ENCODE measurements at regions not wholly inside any gene's neighbourhood (a gene's known extent, or its start where the extent isn't known, plus 50 kb on each side); places are given as distances from the start of the nearest gene placed in this dataset.

DNA sequence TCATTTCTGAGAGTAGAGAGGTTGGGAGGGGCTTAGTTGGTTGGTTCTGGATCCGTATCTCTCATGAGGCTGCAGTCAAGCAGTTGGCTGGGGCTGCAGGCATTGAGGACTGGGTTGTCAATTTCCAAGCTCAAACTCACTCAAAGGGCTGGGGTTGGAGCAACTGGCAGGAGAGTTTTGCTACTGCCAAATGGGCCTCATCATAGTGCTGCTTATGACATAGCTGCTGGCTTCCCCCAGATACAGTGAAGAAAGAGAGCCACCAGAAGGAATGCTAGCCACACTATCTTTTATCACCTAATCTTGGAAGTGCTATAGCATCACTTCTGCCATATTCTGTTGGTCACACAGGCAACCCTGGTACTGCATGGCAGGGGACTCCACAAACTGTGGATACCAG, 363.5 kb upstream of the USP24 start:
- Histone ChIP-seq H3K27ac (ENCODE audit: insufficient read length, low read depth, low read length) (no peak overlapping the region), H3K4me2 (ENCODE audit: insufficient read depth, insufficient read length, low read length) (no peak overlapping the region), H3K27me3 (ENCODE audit: insufficient read depth, low read length) (no peaks in the 10 kb centered on the region), H3K18ac (ENCODE audit: insufficient read length, low read depth, low read length) (no peak overlapping the region), H2BK120ac (ENCODE audit: low read depth, low read length, poor library complexity, severe bottlenecking) (no peak overlapping the region), H3K9ac (ENCODE audit: extremely low read depth, insufficient read length, low read length) (no peak overlapping the region), H2BK20ac (ENCODE audit: low read depth, low read length, poor library complexity, severe bottlenecking) (no peak overlapping the region), H4K20me1 (ENCODE audit: control insufficient read depth, insufficient read depth, insufficient read length) (no peaks in the 10 kb centered on the region), H2BK12ac (ENCODE audit: insufficient read length, low read depth, low read length) (no peak overlapping the region), H3K79me2 (ENCODE audit: insufficient read depth, low read length) (no peaks in the 10 kb centered on the region), H3K14ac (ENCODE audit: insufficient read depth, low read length) (no peak overlapping the region), H3K56ac (ENCODE audit: insufficient read length, low read depth, low read length) (no peak overlapping the region), H3K4me1 (ENCODE audit: insufficient read depth, low read length) (no peaks in the 10 kb centered on the region), H4K5ac (ENCODE audit: insufficient read length, low read depth, low read length) (no peak overlapping the region), H4K8ac (replicated peaks; ENCODE audit: insufficient read length, low read depth, low read length) (no peak overlapping the region), H3K23me2 (ENCODE audit: insufficient read length, low read depth, low read length, poor library complexity, severe bottlenecking) (no peaks in the 10 kb centered on the region), H2AK5ac (ENCODE audit: insufficient read length, low read length) (no peak overlapping the region), H4K91ac (ENCODE audit: insufficient read length, low read depth, low read length) (no peak overlapping the region), H2BK5ac (ENCODE audit: insufficient read length, low read length) (no peak overlapping the region), H3T11ph (ENCODE audit: low read length) (no peak overlapping the region), H3K23ac (ENCODE audit: insufficient read length, low read depth, low read length) (no peak overlapping the region), H3K4ac (ENCODE audit: low read depth, low read length) (no peak overlapping the region), H2BK15ac (ENCODE audit: low read depth, low read length) (no peak overlapping the region), H3K9me3 (ENCODE audit: control insufficient read depth, low read depth, low read length) (no peaks in the 10 kb centered on the region), H2AFZ (ENCODE audit: low read length) (no peak overlapping the region), H3K79me1 (ENCODE audit: insufficient read depth, low read depth, low read length, poor library complexity, severe bottlenecking) (no peaks in the 10 kb centered on the region)
- TF ChIP-seq, protein P1, sequence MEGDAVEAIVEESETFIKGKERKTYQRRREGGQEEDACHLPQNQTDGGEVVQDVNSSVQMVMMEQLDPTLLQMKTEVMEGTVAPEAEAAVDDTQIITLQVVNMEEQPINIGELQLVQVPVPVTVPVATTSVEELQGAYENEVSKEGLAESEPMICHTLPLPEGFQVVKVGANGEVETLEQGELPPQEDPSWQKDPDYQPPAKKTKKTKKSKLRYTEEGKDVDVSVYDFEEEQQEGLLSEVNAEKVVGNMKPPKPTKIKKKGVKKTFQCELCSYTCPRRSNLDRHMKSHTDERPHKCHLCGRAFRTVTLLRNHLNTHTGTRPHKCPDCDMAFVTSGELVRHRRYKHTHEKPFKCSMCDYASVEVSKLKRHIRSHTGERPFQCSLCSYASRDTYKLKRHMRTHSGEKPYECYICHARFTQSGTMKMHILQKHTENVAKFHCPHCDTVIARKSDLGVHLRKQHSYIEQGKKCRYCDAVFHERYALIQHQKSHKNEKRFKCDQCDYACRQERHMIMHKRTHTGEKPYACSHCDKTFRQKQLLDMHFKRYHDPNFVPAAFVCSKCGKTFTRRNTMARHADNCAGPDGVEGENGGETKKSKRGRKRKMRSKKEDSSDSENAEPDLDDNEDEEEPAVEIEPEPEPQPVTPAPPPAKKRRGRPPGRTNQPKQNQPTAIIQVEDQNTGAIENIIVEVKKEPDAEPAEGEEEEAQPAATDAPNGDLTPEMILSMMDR (conservative IDR thresholded peaks at IDR 0.05): no peak
- H3K9me3 Mint-ChIP-seq: no peaks in the 10 kb centered on the region
- peaks cover 10 to 11% of the 10 kb centered on the region in 2 experiments for H3K4me1 Mint-ChIP-seq
- H3K27me3 Mint-ChIP-seq (ENCODE audit: low read depth): no peaks in the 10 kb centered on the region; the same call in 1 of the 2 replicates
- DNase-seq: no peak
- H3K4me3 Mint-ChIP-seq: no peak overlapping the region
- no CpG with 5 or more reads among the region's 1 CpG for WGBS (ENCODE audit: extremely low coverage, insufficient read length, low lambda C conversion rate)
- no peaks in the 10 kb centered on the region; a peak in 1 of 7 replicates for H3K36me3 Mint-ChIP-seq (ENCODE audit: insufficient read depth in 1 of 3, low read depth in 3 of 3)
- H3K27ac Mint-ChIP-seq: no peak overlapping the region

Measured in H9 (cell line).